Right atrium auricular region (tissue), 2 donors: ENCODE measurements at regions not wholly inside any gene's neighbourhood (a gene's known extent, or its start where the extent isn't known, plus 50 kb on each side); places are given as distances from the start of the nearest gene placed in this dataset.

Experiments
- DNase-seq: peaks from one replicate; pipeline ENCODE4 v3.0.0-alpha.2; 2019; ENCODE audit warnings: low spot score
- H3K27ac ChIP-seq, 2 donors: fragments of 200-600 bp; sonication (generic); 1 replicate in 1 of 2; 2 replicates in 1 of 2; pipeline ENCODE4 v1.5.1; 2016 to 2019
- H3K27me3 ChIP-seq, 2 donors: fragments of 200-600 bp; sonication (generic); one replicate each; pipeline versions ENCODE4 v1.5.1 to v1.6.0; 2017 to 2019
- H3K36me3 ChIP-seq: fragments of 200-600 bp; sonication (generic); one replicate; pipeline ENCODE4 v1.5.1; 2016
- H3K4me1 ChIP-seq, 2 donors: fragments of 200-600 bp; sonication (generic); one replicate each; pipeline versions ENCODE4 v1.5.1 to v1.6.0; 2017 to 2019
- H3K4me3 ChIP-seq, 2 donors: fragments of 200-600 bp; sonication (generic); 1 replicate in 1 of 2; 2 replicates in 1 of 2; pipeline ENCODE4 v1.5.1; 2017 to 2019; ENCODE audit warnings: mild to moderate bottlenecking in 1 of 2, moderate library complexity in 1 of 2
- H3K9me3 ChIP-seq, 2 donors: fragments of 200-600 bp; sonication (generic); one replicate each; pipeline ENCODE4 v1.5.1; 2019
- CTCF ChIP-seq, 2 donors: fragments of 200-600 bp; sonication (generic); IDR thresholded peaks; one replicate each; pipeline ENCODE4 v1.5.1; 2019; ENCODE audit warnings: antibody characterized with exemption in 2 of 2

GRCh38 chr12:24582954-24583601 is 365.8 kb downstream of the BCAT1 start:
- H3K27me3 ChIP-seq = no peaks in the 10 kb centered on the region
- no peaks in the 10 kb centered on the region for H3K4me1 ChIP-seq
- no peak for TF ChIP-seq CTCF (IDR thresholded peaks at IDR 0.05)
- H3K9me3 ChIP-seq = peaks cover 0 to 9% of the 10 kb centered on the region in 2 donors
- no peak overlapping the region for H3K4me3 ChIP-seq
- H3K36me3 ChIP-seq = no peaks in the 10 kb centered on the region
- DNase-seq = no peak
- no peak overlapping the region for H3K27ac ChIP-seq

- no peak overlapping the region for H3K27ac ChIP-seq
- no peak for TF ChIP-seq CTCF (IDR thresholded peaks at IDR 0.05)
- H3K36me3 ChIP-seq = no peaks in the 10 kb centered on the region
- H3K27me3 ChIP-seq = no peaks in the 10 kb centered on the region
- no peaks in the 10 kb centered on the region for H3K4me1 ChIP-seq
- H3K9me3 ChIP-seq = no peaks in the 10 kb centered on the region
- no peak overlapping the region for H3K4me3 ChIP-seq
- no peak for DNase-seq
Observed at GRCh38 chr12:24574538-24574937, 374.4 kb downstream of the BCAT1 start.

GRCh38 chr12:24573621-24574020 is 375.3 kb downstream of the BCAT1 start:
- H3K4me3 ChIP-seq = no peak overlapping the region
- H3K27ac ChIP-seq = no peak overlapping the region
- H3K4me1 ChIP-seq = no peaks in the 10 kb centered on the region
- DNase-seq = no peak
- no peaks in the 10 kb centered on the region for H3K9me3 ChIP-seq
- no peak for TF ChIP-seq CTCF (IDR thresholded peaks at IDR 0.05)
- H3K27me3 ChIP-seq = no peaks in the 10 kb centered on the region
- H3K36me3 ChIP-seq = no peaks in the 10 kb centered on the region

- TF ChIP-seq CTCF (IDR thresholded peaks at IDR 0.05) = no peak
- no peak for DNase-seq
- Histone ChIP-seq H3K27me3 (no peaks in the 10 kb centered on the region), H3K9me3 (no peaks in the 10 kb centered on the region), H3K27ac (no peak overlapping the region), H3K4me3 (no peak overlapping the region), H3K36me3 (no peaks in the 10 kb centered on the region), H3K4me1 (peaks cover 0 to 9% of the 10 kb centered on the region in 2 donors)
Observed at GRCh38 chr12:24565300-24565699, 383.6 kb downstream of the BCAT1 start.

GRCh38 chr12:24562771-24563431 is 386.0 kb downstream of the BCAT1 start:
- Histone ChIP-seq H3K27me3 (no peaks in the 10 kb centered on the region), H3K27ac (peak overlapping the region; percentile 86 to 93), H3K36me3 (no peaks in the 10 kb centered on the region), H3K4me3 (peak overlapping the region; percentile 70 to 82), H3K4me1 (peaks cover 0 to 18% of the 10 kb centered on the region in 2 donors), H3K9me3 (no peaks in the 10 kb centered on the region)
- no peak for TF ChIP-seq CTCF (IDR thresholded peaks at IDR 0.05)
- no peak for DNase-seq
